IMR-90 (cell line): ENCODE measurements at regions not wholly inside any gene's neighbourhood (a gene's known extent, or its start where the extent isn't known, plus 50 kb on each side); places are given as distances from the start of the nearest gene placed in this dataset.

Experiments
- ATAC-seq: fragments of 200-7000 bp; cut with Tn5 transposase; 2 replicates; pipeline ENCODE4 v1.9.1; 2020; ENCODE audit warnings: low read depth, mild to moderate bottlenecking, moderate library complexity
- BruUV-seq: library from RNA; stranded (reverse); fragments of 400-500 nt; replicated peaks from 2 replicates; lab custom pipeline; 2021; lab: Mats Ljungman, UMichigan
- CTCF ChIA-PET: fragments of 300-600 bp; formaldehyde crosslinking; extraction: SDS; loops from one replicate; lab custom pipeline; 2021; ENCODE audit warnings: antibody characterized with exemption; lab: Yijun Ruan, JAX
- POLR2A ChIA-PET: fragments of 300-600 bp; sonication (Branson Sonifier 250); formaldehyde crosslinking; loops from one replicate; lab custom pipeline; 2022; ENCODE audit warnings: antibody characterized with exemption; ENCODE audit not compliant: unreplicated experiment; lab: Charles Lee
- DNase-seq: peaks from one replicate; pipeline ENCODE4 v3.0.0; 2013
- H2AFZ ChIP-seq: replicated peaks from 2 replicates; pipeline ENCODE3; 2013; ENCODE audit warnings: low read length, mild to moderate bottlenecking; ENCODE audit not compliant: poor library complexity
- H2AK5ac ChIP-seq: 2 replicates; pipeline ENCODE4 v1.6.1; 2013; ENCODE audit warnings: low read depth, low read length, inconsistent platforms
- H2AK9ac ChIP-seq: replicated peaks from 2 replicates; pipeline ENCODE3; 2013; ENCODE audit warnings: mild to moderate bottlenecking, low read depth, low read length, moderate library complexity; ENCODE audit not compliant: poor library complexity
- H2BK120ac ChIP-seq: 2 replicates; pipeline ENCODE4 v1.6.1; 2013; ENCODE audit warnings: low read depth, low read length, inconsistent platforms
- H2BK15ac ChIP-seq: 3 replicates; pipeline ENCODE4 v1.6.1; 2013; ENCODE audit warnings: low read depth, low read length, inconsistent platforms
- H2BK20ac ChIP-seq: 2 replicates; pipeline ENCODE4 v1.6.1; 2013; ENCODE audit warnings: low read depth, mild to moderate bottlenecking, inconsistent platforms, low read length, moderate library complexity
- H2BK5ac ChIP-seq: 2 replicates; pipeline ENCODE4 v1.6.1; 2013; ENCODE audit warnings: mild to moderate bottlenecking, low read depth, low read length, inconsistent platforms; ENCODE audit not compliant: poor library complexity, severe bottlenecking
- H3K14ac ChIP-seq: replicated peaks from 2 replicates; pipeline ENCODE4 v1.6.1; 2013; ENCODE audit warnings: low read depth, low read length, inconsistent platforms
- H3K18ac ChIP-seq: 2 replicates; pipeline ENCODE4 v1.6.1; 2013; ENCODE audit warnings: low read depth, low read length, control low read depth
- H3K23ac ChIP-seq: 2 replicates; pipeline ENCODE4 v1.6.1; 2013; ENCODE audit warnings: low read depth, low read length, inconsistent platforms
- H3K27ac ChIP-seq: 2 replicates; pipeline ENCODE4 v1.5.1; 2013; ENCODE audit warnings: mild to moderate bottlenecking, control low read depth, low read length; ENCODE audit not compliant: insufficient read depth
- H3K27me3 ChIP-seq: 2 replicates; pipeline ENCODE4 v1.6.1; 2013; ENCODE audit warnings: low read length; ENCODE audit not compliant: control insufficient read depth, insufficient read depth
- H3K36me3 ChIP-seq: 2 replicates; pipeline ENCODE4 v1.6.1; 2013; ENCODE audit warnings: low read length, mixed read lengths; ENCODE audit not compliant: control insufficient read depth, insufficient read depth
- H3K4ac ChIP-seq: 2 replicates; pipeline ENCODE4 v1.6.1; 2013; ENCODE audit warnings: low read depth, low read length, inconsistent platforms
- H3K4me1 ChIP-seq: 2 replicates; pipeline ENCODE4 v1.6.1; 2013; ENCODE audit warnings: low read length, mixed read lengths; ENCODE audit not compliant: control insufficient read depth, insufficient read depth
- H3K4me2 ChIP-seq: 2 replicates; pipeline ENCODE4 v1.6.1; 2013; ENCODE audit warnings: low read depth, mild to moderate bottlenecking, control low read depth, low read length, moderate library complexity
- H3K4me3 ChIP-seq: 2 replicates; pipeline ENCODE4 v1.5.1; 2013; ENCODE audit warnings: low read depth, mild to moderate bottlenecking, control low read depth, low read length, moderate library complexity; ENCODE audit not compliant: insufficient read depth
- H3K56ac ChIP-seq: 2 replicates; pipeline ENCODE4 v1.6.1; 2013; ENCODE audit warnings: low read length, inconsistent platforms; ENCODE audit not compliant: insufficient read depth; ENCODE audit errors: extremely low read depth
- H3K79me1 ChIP-seq, 2 experiments: 2 replicates each; pipeline ENCODE4 v1.6.1; 2013; ENCODE audit warnings: low read length in 2 of 2, inconsistent platforms in 1 of 2, low read depth in 1 of 2
- H3K9ac ChIP-seq: 2 replicates; pipeline ENCODE4 v1.6.1; 2013; ENCODE audit warnings: low read depth, low read length, control low read depth
- H3K9me1 ChIP-seq: 2 replicates; pipeline ENCODE4 v1.6.1; 2013; ENCODE audit warnings: low read length, inconsistent platforms; ENCODE audit not compliant: insufficient read depth
- H3K9me3 ChIP-seq: 2 replicates; pipeline ENCODE4 v1.6.1; 2013; ENCODE audit warnings: low read length; ENCODE audit not compliant: control insufficient read depth, insufficient read depth
- H4K20me1 ChIP-seq: 2 replicates; pipeline ENCODE4 v1.6.1; 2013; ENCODE audit warnings: low read length, inconsistent platforms; ENCODE audit not compliant: insufficient read depth
- H4K5ac ChIP-seq: 2 replicates; pipeline ENCODE4 v1.6.1; 2013; ENCODE audit warnings: mild to moderate bottlenecking, low read depth, low read length, control low read depth
- H4K8ac ChIP-seq, 2 experiments: 2 replicates each; pipeline ENCODE4 v1.6.1; 2013; ENCODE audit warnings: low read depth in 2 of 2, low read length in 2 of 2, control low read depth in 1 of 2, inconsistent platforms in 1 of 2
- H4K91ac ChIP-seq: 2 replicates; pipeline ENCODE4 v1.6.1; 2013; ENCODE audit warnings: low read depth, low read length, inconsistent platforms; ENCODE audit not compliant: insufficient read depth
- BHLHE40 ChIP-seq: fragments of 150-350 bp; IDR thresholded peaks from 2 replicates; pipeline ENCODE4 v1.6.1; 2016; ENCODE audit warnings: mild to moderate bottlenecking, low read depth, low read length
- CEBPB ChIP-seq: IDR thresholded peaks from 2 replicates; pipeline ENCODE4 v1.6.1; 2012; ENCODE audit warnings: low read depth, low read length, improper control_type of control experiment
- CHD1 ChIP-seq: IDR thresholded peaks from 2 replicates; pipeline ENCODE4 v1.6.1; 2012; ENCODE audit warnings: low read depth, low read length, improper control_type of control experiment
- FOS ChIP-seq: fragments of 150-350 bp; IDR thresholded peaks from 2 replicates; pipeline ENCODE4 v1.6.1; 2016; ENCODE audit warnings: low read depth, low read length
- MAFK ChIP-seq: IDR thresholded peaks from 2 replicates; pipeline ENCODE4 v1.6.1; 2012; ENCODE audit warnings: low read depth, low read length, improper control_type of control experiment
- MAZ ChIP-seq: IDR thresholded peaks from 2 replicates; pipeline ENCODE4 v1.6.1; 2012; ENCODE audit warnings: low read depth, mild to moderate bottlenecking, low read length, improper control_type of control experiment, moderate library complexity, borderline replicate concordance
- MXI1 ChIP-seq: IDR thresholded peaks from 2 replicates; pipeline ENCODE4 v1.6.1; 2012; ENCODE audit warnings: low read depth, mild to moderate bottlenecking, low read length, moderate library complexity, borderline replicate concordance
- NFE2L2 ChIP-seq: fragments of 150-350 bp; IDR thresholded peaks from 2 replicates; pipeline ENCODE4 v1.6.1; 2016; ENCODE audit warnings: low read depth, mild to moderate bottlenecking, low read length
- POLR2A ChIP-seq: IDR thresholded peaks from 2 replicates; pipeline ENCODE4 v1.6.1; 2012; ENCODE audit warnings: mild to moderate bottlenecking, low read depth, low read length
- RAD21 ChIP-seq: IDR thresholded peaks from 2 replicates; pipeline ENCODE4 v1.6.1; 2012; ENCODE audit warnings: low read length, improper control_type of control experiment
- RCOR1 ChIP-seq: IDR thresholded peaks from 2 replicates; pipeline ENCODE4 v1.6.1; 2012; ENCODE audit warnings: mild to moderate bottlenecking, low read length, improper control_type of control experiment; ENCODE audit not compliant: insufficient replicate concordance
- RFX5 ChIP-seq: IDR thresholded peaks from 2 replicates; pipeline ENCODE4 v1.8.0; 2012; ENCODE audit warnings: low read depth, mild to moderate bottlenecking, low read length, moderate library complexity
- SMC3 ChIP-seq: fragments of 150-350 bp; IDR thresholded peaks from 2 replicates; pipeline ENCODE4 v1.6.1; 2016; ENCODE audit warnings: low read depth, mild to moderate bottlenecking, antibody characterized with exemption, low read length, moderate library complexity
- WGBS, 2 experiments: methylation state at CpG; one replicate each; pipeline versions ENCODE4 v1.1.5 to v1.1.7; 2013; ENCODE audit warnings: missing lambda C conversion rate in 2 of 2; ENCODE audit not compliant: insufficient read length in 1 of 2; ENCODE audit errors: extremely low coverage in 2 of 2; 5-methylcytosine and 5-hydroxymethylcytosine counted together
- dilution Hi-C: fragments of 300-500 bp; cut with HindIII; formaldehyde crosslinking; loops from one replicate; pipeline ENCODE4 v1.14.3; 2018; ENCODE audit warnings: low sequenced_read_pairs; ENCODE audit not compliant: unreplicated experiment
- in situ Hi-C: fragments of 300-500 bp; cut with MboI; formaldehyde crosslinking; loops from 3 replicates; pipeline ENCODE4 v1.14.3; 2019; ENCODE audit warnings: low sequenced_read_pairs, inconsistent platforms, mixed read lengths
- intact Hi-C: fragments of 100-400 bp; cut with micrococcal nuclease; formaldehyde crosslinking; loops from 2 replicates; pipeline ENCODE4 v1.10.0; 2022
- TF ChIP-seq, protein P1 (sequence below): conservative IDR thresholded peaks from 2 replicates; pipeline ENCODE4 v1.5.1; 2012; ENCODE audit warnings: mild to moderate bottlenecking, low read depth, low read length, improper control_type of control experiment
- TF ChIP-seq, protein P2 (sequence below): fragments of 150-350 bp; IDR thresholded peaks from 2 replicates; pipeline ENCODE4 v1.6.1; 2017; ENCODE audit warnings: mild to moderate bottlenecking, antibody characterized with exemption, low read length, low read depth
- TF ChIP-seq, protein P3 (sequence below): fragments of 150-350 bp; IDR thresholded peaks from 2 replicates; pipeline ENCODE4 v1.6.1; 2016; ENCODE audit warnings: low read depth, mild to moderate bottlenecking, low read length, moderate library complexity, borderline replicate concordance

DNA sequence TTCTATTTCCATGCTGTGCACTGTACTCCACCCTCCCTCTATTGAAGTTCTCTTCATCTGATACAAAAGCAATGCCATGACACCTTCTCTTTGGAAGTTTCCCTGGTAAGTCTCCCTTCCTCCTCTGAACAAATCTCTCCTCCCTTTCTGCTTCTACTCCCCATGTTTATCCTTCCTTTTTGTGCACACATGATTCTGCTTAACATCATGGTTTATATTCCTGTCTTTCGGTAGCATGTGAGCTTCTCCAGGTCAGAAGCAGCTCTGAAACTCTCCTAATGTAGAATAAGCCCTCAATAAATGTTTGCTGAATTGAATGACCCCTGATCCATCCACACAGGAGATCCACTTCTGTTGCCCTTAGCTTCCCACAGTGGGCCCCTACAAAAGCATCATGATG, 328.6 kb downstream of the PLPP3 start:
- ChIA-PET CTCF (no interaction called here), POLR2A (no interaction called here)
- no peak for ATAC-seq
- Histone ChIP-seq H2BK15ac (no peak overlapping the region), H3K9ac (no peak overlapping the region), H3K4me1 (peaks cover 2% of the 10 kb centered on the region), H3K79me1 (no peaks in the 10 kb centered on the region), H2BK5ac (no peak overlapping the region), H3K18ac (no peak overlapping the region), H4K91ac (no peak overlapping the region), H3K23ac (no peak overlapping the region), H2AK9ac (no peak overlapping the region), H4K5ac (no peak overlapping the region), H2AFZ (no peak overlapping the region), H3K56ac (no peak overlapping the region), H3K27ac (no peak overlapping the region), H3K4ac (no peak overlapping the region), H2AK5ac (no peak overlapping the region), H3K9me1 (no peaks in the 10 kb centered on the region), H3K27me3 (no peaks in the 10 kb centered on the region), H4K8ac (no peak overlapping the region), H3K4me3 (no peak overlapping the region), H4K20me1 (no peaks in the 10 kb centered on the region), H2BK20ac (no peak overlapping the region), H3K9me3 (no peaks in the 10 kb centered on the region), H2BK120ac (no peak overlapping the region), H3K14ac (no peak overlapping the region), H3K4me2 (no peak overlapping the region), H3K36me3 (no peaks in the 10 kb centered on the region)
- intact Hi-C loops (no loop called here), dilution Hi-C loops (no loop called here), in situ Hi-C loops (no loop called here)
- BruUV-seq, result no TSS peak
- no CpG with 5 or more reads among the region's 1 CpG for WGBS, 2 experiments
- no peak for DNase-seq
- TF ChIP-seq BHLHE40 (no peak), CHD1 (no peak), MAZ (no peak), SMC3 (no peak), NFE2L2 (no peak), RCOR1 (no peak), RAD21 (no peak), CEBPB (no peak), FOS (no peak), MXI1 (no peak), RFX5 (no peak), POLR2A (no peak), MAFK (no peak)
- TF ChIP-seq, protein P1, sequence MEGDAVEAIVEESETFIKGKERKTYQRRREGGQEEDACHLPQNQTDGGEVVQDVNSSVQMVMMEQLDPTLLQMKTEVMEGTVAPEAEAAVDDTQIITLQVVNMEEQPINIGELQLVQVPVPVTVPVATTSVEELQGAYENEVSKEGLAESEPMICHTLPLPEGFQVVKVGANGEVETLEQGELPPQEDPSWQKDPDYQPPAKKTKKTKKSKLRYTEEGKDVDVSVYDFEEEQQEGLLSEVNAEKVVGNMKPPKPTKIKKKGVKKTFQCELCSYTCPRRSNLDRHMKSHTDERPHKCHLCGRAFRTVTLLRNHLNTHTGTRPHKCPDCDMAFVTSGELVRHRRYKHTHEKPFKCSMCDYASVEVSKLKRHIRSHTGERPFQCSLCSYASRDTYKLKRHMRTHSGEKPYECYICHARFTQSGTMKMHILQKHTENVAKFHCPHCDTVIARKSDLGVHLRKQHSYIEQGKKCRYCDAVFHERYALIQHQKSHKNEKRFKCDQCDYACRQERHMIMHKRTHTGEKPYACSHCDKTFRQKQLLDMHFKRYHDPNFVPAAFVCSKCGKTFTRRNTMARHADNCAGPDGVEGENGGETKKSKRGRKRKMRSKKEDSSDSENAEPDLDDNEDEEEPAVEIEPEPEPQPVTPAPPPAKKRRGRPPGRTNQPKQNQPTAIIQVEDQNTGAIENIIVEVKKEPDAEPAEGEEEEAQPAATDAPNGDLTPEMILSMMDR, result no peak
- TF ChIP-seq, protein P2, sequence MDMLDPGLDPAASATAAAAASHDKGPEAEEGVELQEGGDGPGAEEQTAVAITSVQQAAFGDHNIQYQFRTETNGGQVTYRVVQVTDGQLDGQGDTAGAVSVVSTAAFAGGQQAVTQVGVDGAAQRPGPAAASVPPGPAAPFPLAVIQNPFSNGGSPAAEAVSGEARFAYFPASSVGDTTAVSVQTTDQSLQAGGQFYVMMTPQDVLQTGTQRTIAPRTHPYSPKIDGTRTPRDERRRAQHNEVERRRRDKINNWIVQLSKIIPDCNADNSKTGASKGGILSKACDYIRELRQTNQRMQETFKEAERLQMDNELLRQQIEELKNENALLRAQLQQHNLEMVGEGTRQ, result no peak
- TF ChIP-seq, protein P3, sequence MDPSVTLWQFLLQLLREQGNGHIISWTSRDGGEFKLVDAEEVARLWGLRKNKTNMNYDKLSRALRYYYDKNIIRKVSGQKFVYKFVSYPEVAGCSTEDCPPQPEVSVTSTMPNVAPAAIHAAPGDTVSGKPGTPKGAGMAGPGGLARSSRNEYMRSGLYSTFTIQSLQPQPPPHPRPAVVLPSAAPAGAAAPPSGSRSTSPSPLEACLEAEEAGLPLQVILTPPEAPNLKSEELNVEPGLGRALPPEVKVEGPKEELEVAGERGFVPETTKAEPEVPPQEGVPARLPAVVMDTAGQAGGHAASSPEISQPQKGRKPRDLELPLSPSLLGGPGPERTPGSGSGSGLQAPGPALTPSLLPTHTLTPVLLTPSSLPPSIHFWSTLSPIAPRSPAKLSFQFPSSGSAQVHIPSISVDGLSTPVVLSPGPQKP, result no peak
